Colonic mucosa (tissue), 4 donors: ENCODE measurements at regions not wholly inside any gene's neighbourhood (a gene's known extent, or its start where the extent isn't known, plus 50 kb on each side); places are given as distances from the start of the nearest gene placed in this dataset.
"Not testable (repeated sequence)": the region's sequence is repeated elsewhere in the genome, so short reads cannot be mapped to it uniquely, and the experiment has no call there.

ENCODE experiments used
- DNase-seq: peaks from one replicate; pipeline ENCODE4 v3.0.0-alpha.2; 2020
- H3K27ac ChIP-seq: fragments of 200-600 bp; one replicate; pipeline ENCODE4 v1.8.0; 2021
- H3K27me3 ChIP-seq: fragments of 200-600 bp; one replicate; pipeline ENCODE4 v1.8.0; 2021
- H3K36me3 ChIP-seq: fragments of 200-600 bp; one replicate; pipeline ENCODE4 v1.8.0; 2021
- H3K4me1 ChIP-seq: fragments of 200-600 bp; one replicate; pipeline ENCODE4 v1.8.0; 2021; ENCODE audit warnings: mild to moderate bottlenecking
- H3K4me3 ChIP-seq: fragments of 200-600 bp; one replicate; pipeline ENCODE4 v1.8.0; 2021
- H3K9ac ChIP-seq, 2 donors: one replicate each; pipeline ENCODE4 v1.7.0; 2013; ENCODE audit warnings: control low read depth in 2 of 2, low read depth in 2 of 2, low read length in 2 of 2
- H3K9me3 ChIP-seq: fragments of 200-600 bp; one replicate; pipeline ENCODE4 v1.8.0; 2021
- CTCF ChIP-seq: fragments of 200-600 bp; IDR thresholded peaks from one replicate; pipeline ENCODE4 v1.8.0; 2022; ENCODE audit warnings: antibody characterized with exemption, mild to moderate bottlenecking
- intact Hi-C: fragments of 100-400 bp; cut with DNase I; formaldehyde crosslinking; loops from one replicate; pipeline ENCODE4 v1.14.1; 2022
- donor health status: healthy.
- donor health status: DM: no; HTN: no; CAD: no.
- donor health status: DM: no; HTN: no; CAD: no.

GRCh38 chr2:63700271-63700670 lies 111.5 kb downstream of the MDH1 start:
- no peak for TF ChIP-seq CTCF
- no peaks in the 10 kb centered on the region for H3K27me3 ChIP-seq
- DNase-seq = no peak
- no peak overlapping the region for H3K9ac ChIP-seq
- H3K27ac ChIP-seq = no peak overlapping the region
- H3K4me1 ChIP-seq = no peaks in the 10 kb centered on the region
- intact Hi-C loops = no loop called here
- H3K9me3 ChIP-seq = no peaks in the 10 kb centered on the region
- H3K36me3 ChIP-seq = no peaks in the 10 kb centered on the region
- H3K4me3 ChIP-seq = no peak overlapping the region

- H3K9me3 ChIP-seq = no peaks in the 10 kb centered on the region
- no peak overlapping the region for H3K9ac ChIP-seq
- H3K4me1 ChIP-seq = no peaks in the 10 kb centered on the region
- intact Hi-C loops = no loop called here
- TF ChIP-seq CTCF = no peak
- no peaks in the 10 kb centered on the region for H3K36me3 ChIP-seq
- H3K4me3 ChIP-seq = no peak overlapping the region
- no peaks in the 10 kb centered on the region for H3K27me3 ChIP-seq
- no peak for DNase-seq
- no peak overlapping the region for H3K27ac ChIP-seq
Measured at GRCh38 chr2:63701406-63701805, 112.6 kb downstream of the MDH1 start.

GRCh38 chr2:63706084-63706483 lies 117.3 kb downstream of the MDH1 start:
- H3K4me1 ChIP-seq, H3K36me3 ChIP-seq, DNase-seq, H3K27ac ChIP-seq, H3K4me3 ChIP-seq, H3K9me3 ChIP-seq, intact Hi-C loops, H3K27me3 ChIP-seq, H3K9ac ChIP-seq: not testable (repeated sequence)

- H3K4me1 ChIP-seq = no peaks in the 10 kb centered on the region
- no peaks in the 10 kb centered on the region for H3K36me3 ChIP-seq
- no peaks in the 10 kb centered on the region for H3K27me3 ChIP-seq
- H3K9me3 ChIP-seq = no peaks in the 10 kb centered on the region
- no peak for DNase-seq
- H3K4me3 ChIP-seq = no peak overlapping the region
- no peak overlapping the region for H3K9ac ChIP-seq
- no peak overlapping the region for H3K27ac ChIP-seq
- intact Hi-C loops = no loop called here
- no peak for TF ChIP-seq CTCF
Measured at GRCh38 chr2:63710732-63711131, 122.0 kb downstream of the MDH1 start.

- no peak for DNase-seq
- no peak overlapping the region for H3K27ac ChIP-seq
- intact Hi-C loops = no loop called here
- H3K27me3 ChIP-seq = no peaks in the 10 kb centered on the region
- H3K9me3 ChIP-seq = no peaks in the 10 kb centered on the region
- H3K4me1 ChIP-seq = no peaks in the 10 kb centered on the region
- H3K9ac ChIP-seq = no peak overlapping the region
- H3K36me3 ChIP-seq = no peaks in the 10 kb centered on the region
- TF ChIP-seq CTCF = no peak
- H3K4me3 ChIP-seq = no peak overlapping the region
Measured at GRCh38 chr2:63712748-63713147, 124.0 kb downstream of the MDH1 start.

DNA sequence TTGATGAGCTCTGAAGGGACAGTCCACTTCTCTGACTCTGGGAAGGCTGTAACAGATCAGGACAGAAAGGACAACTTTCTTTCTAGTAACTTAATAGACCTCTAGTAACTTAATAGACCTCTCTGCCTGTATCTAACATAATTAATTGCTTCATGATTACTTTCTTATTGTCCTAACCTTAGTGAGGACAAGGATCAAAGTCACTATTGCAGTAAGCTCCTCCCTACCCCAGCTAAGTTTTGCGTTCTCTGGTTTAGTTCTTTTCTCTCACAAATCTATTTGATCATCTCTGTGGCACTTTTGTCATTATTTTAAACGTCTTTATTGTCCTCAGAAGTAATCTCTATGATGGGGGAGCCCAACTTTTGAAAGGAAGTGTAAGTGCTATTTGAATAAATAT lies 125.5 kb upstream of the UGP2 start:
- no peak for DNase-seq
- no peak overlapping the region for H3K9ac ChIP-seq
- no peak overlapping the region for H3K4me3 ChIP-seq
- no peaks in the 10 kb centered on the region for H3K4me1 ChIP-seq
- no peak for TF ChIP-seq CTCF
- no peaks in the 10 kb centered on the region for H3K9me3 ChIP-seq
- H3K27me3 ChIP-seq = no peaks in the 10 kb centered on the region
- no peaks in the 10 kb centered on the region for H3K36me3 ChIP-seq
- intact Hi-C loops = no loop called here
- no peak overlapping the region for H3K27ac ChIP-seq
